Panc1 (cell line): ENCODE measurements at regions not wholly inside any gene's neighbourhood (a gene's known extent, or its start where the extent isn't known, plus 50 kb on each side); places are given as distances from the start of the nearest gene placed in this dataset.

Source experiments
- CTCF ChIP-seq: fragments of 450-650 bp; IDR thresholded peaks from 2 replicates; pipeline ENCODE4 v1.5.1; 2017; ENCODE audit warnings: mild to moderate bottlenecking
- POLR2AphosphoS5 ChIP-seq: IDR thresholded peaks from 2 replicates; pipeline ENCODE4 v1.6.1; 2012; ENCODE audit warnings: mild to moderate bottlenecking, low read depth, low read length, moderate library complexity

- TF ChIP-seq POLR2AphosphoS5 (no peak), CTCF (no peak)
These were observed 90.0 kb upstream of the EGFL6 start for GRCh38 chrX:13479452-13479813.
